Nephron progenitor cell (in vitro differentiated cells): ENCODE measurements at regions not wholly inside any gene's neighbourhood (a gene's known extent, or its start where the extent isn't known, plus 50 kb on each side); places are given as distances from the start of the nearest gene placed in this dataset.

Source experiments
- DNase-seq: peaks from one replicate; pipeline ENCODE4 v3.0.0; 2021
- H3K27ac Mint-ChIP-seq: 2 replicates; pipeline ENCODE4 v1.8.0; 2021; ENCODE audit warnings: mild to moderate bottlenecking, moderate library complexity, mixed read lengths
- H3K27me3 Mint-ChIP-seq: 2 replicates; pipeline ENCODE4 v1.8.0; 2021; ENCODE audit warnings: mild to moderate bottlenecking, low read depth, mixed read lengths; ENCODE audit not compliant: poor library complexity
- H3K36me3 Mint-ChIP-seq: 2 replicates; pipeline ENCODE4 v1.8.0; 2021; ENCODE audit warnings: low read depth, mixed read lengths
- H3K4me1 Mint-ChIP-seq: 2 replicates; pipeline ENCODE4 v1.8.0; 2021; ENCODE audit warnings: mixed read lengths
- H3K4me3 Mint-ChIP-seq: 2 replicates; pipeline ENCODE4 v1.8.0; 2021; ENCODE audit warnings: mild to moderate bottlenecking, moderate library complexity, mixed read lengths
- H3K9me3 Mint-ChIP-seq: 2 replicates; pipeline ENCODE4 v1.8.0; 2021; ENCODE audit warnings: mild to moderate bottlenecking, moderate library complexity, mixed read lengths
- TF ChIP-seq, protein P1 (sequence below): fragments of 200-600 bp; sonication (generic); IDR thresholded peaks from 2 replicates; pipeline ENCODE4 v1.5.0; 2021; ENCODE audit warnings: antibody characterized with exemption

DNA sequence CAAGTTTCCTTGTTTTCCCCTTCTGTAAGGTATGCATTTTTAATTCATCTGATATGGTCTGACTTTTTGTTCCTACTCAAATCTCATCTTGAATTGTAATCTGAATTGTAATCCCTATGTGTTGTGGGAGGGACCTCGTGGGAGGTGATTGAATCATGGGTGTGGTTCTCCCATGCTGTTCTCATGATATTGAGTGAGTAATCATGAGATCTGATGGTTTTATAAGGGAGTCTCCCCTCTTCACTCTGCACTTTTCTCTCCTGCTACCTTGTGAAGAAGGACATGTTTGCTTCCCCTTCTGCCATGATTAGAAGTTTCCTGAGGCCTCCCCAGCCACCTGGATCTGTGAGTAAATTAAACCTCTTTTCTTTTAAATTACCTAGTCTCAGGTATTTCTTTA, 476.1 kb downstream of the LPIN1 start:
- DNase-seq = no peak
- TF ChIP-seq, protein P1, sequence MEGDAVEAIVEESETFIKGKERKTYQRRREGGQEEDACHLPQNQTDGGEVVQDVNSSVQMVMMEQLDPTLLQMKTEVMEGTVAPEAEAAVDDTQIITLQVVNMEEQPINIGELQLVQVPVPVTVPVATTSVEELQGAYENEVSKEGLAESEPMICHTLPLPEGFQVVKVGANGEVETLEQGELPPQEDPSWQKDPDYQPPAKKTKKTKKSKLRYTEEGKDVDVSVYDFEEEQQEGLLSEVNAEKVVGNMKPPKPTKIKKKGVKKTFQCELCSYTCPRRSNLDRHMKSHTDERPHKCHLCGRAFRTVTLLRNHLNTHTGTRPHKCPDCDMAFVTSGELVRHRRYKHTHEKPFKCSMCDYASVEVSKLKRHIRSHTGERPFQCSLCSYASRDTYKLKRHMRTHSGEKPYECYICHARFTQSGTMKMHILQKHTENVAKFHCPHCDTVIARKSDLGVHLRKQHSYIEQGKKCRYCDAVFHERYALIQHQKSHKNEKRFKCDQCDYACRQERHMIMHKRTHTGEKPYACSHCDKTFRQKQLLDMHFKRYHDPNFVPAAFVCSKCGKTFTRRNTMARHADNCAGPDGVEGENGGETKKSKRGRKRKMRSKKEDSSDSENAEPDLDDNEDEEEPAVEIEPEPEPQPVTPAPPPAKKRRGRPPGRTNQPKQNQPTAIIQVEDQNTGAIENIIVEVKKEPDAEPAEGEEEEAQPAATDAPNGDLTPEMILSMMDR = no peak
- peaks cover 35% of the 10 kb centered on the region for H3K9me3 Mint-ChIP-seq

DNA sequence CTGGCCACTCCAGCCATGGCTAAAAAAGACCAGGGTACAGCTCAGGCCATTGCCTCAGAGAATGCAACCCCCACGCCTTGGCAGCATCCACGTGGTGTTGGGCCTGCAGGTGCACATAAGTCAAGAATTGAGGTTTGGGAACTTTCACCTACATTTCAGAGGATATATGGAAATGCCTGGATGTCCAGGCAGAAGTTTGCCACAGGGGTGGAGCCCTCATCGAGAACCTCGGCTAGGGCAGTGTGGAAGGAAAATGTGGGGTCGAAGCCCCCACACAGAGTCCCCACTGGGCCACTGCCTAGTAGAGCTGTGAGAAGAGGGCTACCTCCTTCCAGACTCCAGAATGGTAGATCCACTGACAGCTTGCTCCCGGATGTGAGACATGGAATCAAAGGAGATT, 477.3 kb downstream of the LPIN1 start:
- TF ChIP-seq, protein P1 = no peak
- H3K4me3 Mint-ChIP-seq = no peak overlapping the region
- DNase-seq = no peak
- no peaks in the 10 kb centered on the region for H3K27me3 Mint-ChIP-seq
- no peak overlapping the region for H3K27ac Mint-ChIP-seq
- no peaks in the 10 kb centered on the region for H3K4me1 Mint-ChIP-seq
- peaks cover 21% of the 10 kb centered on the region for H3K36me3 Mint-ChIP-seq
- peaks cover 35% of the 10 kb centered on the region for H3K9me3 Mint-ChIP-seq

More for the DNA sequence above, 476.1 kb downstream of the LPIN1 start:
- peaks cover 21% of the 10 kb centered on the region for H3K36me3 Mint-ChIP-seq
- H3K27ac Mint-ChIP-seq = no peak overlapping the region
- H3K27me3 Mint-ChIP-seq = no peaks in the 10 kb centered on the region
- H3K4me1 Mint-ChIP-seq = no peaks in the 10 kb centered on the region
- no peak overlapping the region for H3K4me3 Mint-ChIP-seq

DNA sequence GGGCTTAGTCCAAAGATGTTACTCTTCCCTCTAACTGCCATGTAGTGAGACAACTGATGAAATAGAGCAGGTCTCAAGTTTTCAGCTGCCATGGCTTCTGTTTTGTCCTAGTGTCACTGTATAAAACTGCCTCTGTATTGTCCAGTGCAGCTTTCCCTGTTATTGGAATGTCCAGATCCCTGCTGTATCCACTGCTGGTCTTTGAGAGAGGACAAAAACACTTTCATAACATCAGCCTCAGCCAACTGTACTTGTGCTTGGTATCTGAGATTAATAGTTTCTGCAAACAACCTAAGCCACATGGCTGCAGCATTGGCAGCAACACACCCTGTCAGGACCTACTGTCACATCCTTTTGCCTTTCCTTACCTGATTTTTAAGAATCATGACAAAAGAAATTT, 480.2 kb downstream of the LPIN1 start:
- Mint-ChIP-seq H3K4me3 (no peak overlapping the region), H3K4me1 (no peaks in the 10 kb centered on the region), H3K27me3 (no peaks in the 10 kb centered on the region), H3K27ac (no peak overlapping the region), H3K9me3 (peaks cover 35% of the 10 kb centered on the region), H3K36me3 (peaks cover 21% of the 10 kb centered on the region)
- TF ChIP-seq, protein P1 = no peak
- DNase-seq = no peak

DNA sequence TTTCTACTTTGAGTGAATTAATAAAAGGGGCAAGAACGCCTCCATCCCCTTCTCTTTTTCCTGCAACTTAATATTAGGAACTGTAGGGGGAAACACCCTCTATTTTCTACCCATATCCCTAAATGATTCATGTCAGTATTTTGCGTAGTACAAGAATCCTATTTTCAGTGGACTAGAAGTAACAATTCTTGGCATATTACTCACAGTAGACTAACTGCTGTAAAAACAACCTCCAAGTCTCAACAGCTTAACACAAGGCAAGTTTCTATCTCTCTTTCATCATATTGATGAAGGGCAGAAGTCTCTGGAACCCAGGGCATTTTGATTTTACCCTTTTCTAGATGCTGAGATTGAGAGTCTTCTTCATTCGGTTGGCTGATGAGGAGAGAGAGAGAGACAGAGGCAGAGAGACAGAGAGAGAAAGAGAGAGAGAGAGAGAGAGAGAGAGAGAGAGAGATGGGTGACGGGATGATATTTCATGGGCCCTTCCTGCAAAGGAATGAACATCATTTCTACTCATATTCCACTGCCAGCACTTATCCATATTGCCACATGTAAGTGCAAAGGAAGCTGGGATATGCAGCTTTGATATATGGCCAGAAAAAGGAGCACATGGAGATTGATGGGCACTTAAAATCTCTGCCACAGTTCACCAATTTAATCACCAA, 481.6 kb downstream of the LPIN1 start:
- Mint-ChIP-seq H3K9me3 (peaks cover 24% of the 10 kb centered on the region), H3K4me3 (no peak overlapping the region), H3K27ac (no peak overlapping the region), H3K36me3 (peaks cover 11% of the 10 kb centered on the region), H3K27me3 (no peaks in the 10 kb centered on the region), H3K4me1 (no peaks in the 10 kb centered on the region)
- no peak for DNase-seq
- TF ChIP-seq, protein P1 = no peak

DNA sequence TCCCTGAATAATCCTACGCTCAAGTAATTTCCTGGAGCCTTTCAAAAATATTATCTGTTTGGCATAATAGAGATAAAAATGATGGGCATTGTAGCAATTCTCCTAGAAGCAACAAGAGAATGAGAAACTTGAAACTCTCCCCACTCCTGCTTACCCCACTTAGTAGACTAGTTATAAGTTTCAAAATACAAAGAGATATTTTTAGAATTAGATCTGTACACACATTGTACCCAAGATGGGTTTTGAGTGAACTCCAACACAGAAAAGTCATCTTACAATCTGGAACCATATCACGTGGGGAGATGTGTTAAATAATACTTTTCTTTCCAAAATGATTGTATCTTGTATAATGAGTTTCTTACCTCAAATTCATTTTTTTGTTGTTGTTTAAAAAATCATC, 484.9 kb downstream of the LPIN1 start:
- no peaks in the 10 kb centered on the region for H3K27me3 Mint-ChIP-seq
- no peaks in the 10 kb centered on the region for H3K9me3 Mint-ChIP-seq
- H3K36me3 Mint-ChIP-seq = no peaks in the 10 kb centered on the region
- no peak for DNase-seq
- no peaks in the 10 kb centered on the region for H3K4me1 Mint-ChIP-seq
- H3K27ac Mint-ChIP-seq = no peak overlapping the region
- H3K4me3 Mint-ChIP-seq = no peak overlapping the region
- TF ChIP-seq, protein P1 = no peak

DNA sequence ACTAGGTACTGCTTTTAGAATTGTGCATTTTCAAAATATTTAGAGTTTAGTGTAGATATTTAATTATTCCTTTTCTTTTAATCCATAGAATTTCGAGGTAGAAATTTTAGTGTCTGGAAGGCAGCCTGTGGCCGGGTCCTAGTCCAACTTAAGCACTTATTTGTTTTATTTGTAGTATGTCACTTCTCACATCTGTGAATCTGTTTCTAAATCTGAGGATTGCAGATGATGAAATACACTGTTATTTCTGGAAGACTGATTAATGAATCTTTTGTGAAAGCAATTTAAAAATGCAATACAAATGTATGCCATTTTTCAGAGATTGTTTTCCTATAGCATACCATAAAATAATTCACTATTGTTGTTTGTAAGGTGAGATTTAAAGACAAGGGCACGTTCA, 483.9 kb upstream of the TRIB2 start:
- Mint-ChIP-seq H3K4me1 (no peaks in the 10 kb centered on the region), H3K27ac (no peak overlapping the region), H3K9me3 (no peaks in the 10 kb centered on the region), H3K27me3 (no peaks in the 10 kb centered on the region), H3K36me3 (no peaks in the 10 kb centered on the region), H3K4me3 (no peak overlapping the region)
- TF ChIP-seq, protein P1 = no peak
- DNase-seq = no peak
